HG02981 (cell line): ENCODE measurements at regions not wholly inside any gene's neighbourhood (a gene's known extent, or its start where the extent isn't known, plus 50 kb on each side); places are given as distances from the start of the nearest gene placed in this dataset.

Experiments
- ATAC-seq: cut with Tn5 transposase; IDR thresholded peaks from one replicate; pipeline ENCODE4 v1.9.1; 2021; ENCODE audit warnings: mild to moderate bottlenecking, moderate library complexity; ENCODE audit not compliant: unreplicated experiment

- ATAC-seq, result no peak
Observed at GRCh38 chr4:58711039-58711438, 1600.9 kb upstream of the IGFBP7 start.

GRCh38 chr4:58688568-58688967, 1578.4 kb upstream of the IGFBP7 start:
- no peak for ATAC-seq

GRCh38 chr4:58679886-58680285, 1569.7 kb upstream of the IGFBP7 start:
- ATAC-seq, result no peak

GRCh38 chr4:58679051-58679450, 1568.9 kb upstream of the IGFBP7 start:
- no peak for ATAC-seq

- no peak for ATAC-seq
Observed at GRCh38 chr4:58669783-58670182, 1559.6 kb upstream of the IGFBP7 start.

- no peak for ATAC-seq
Observed at GRCh38 chr4:58665649-58666048, 1555.5 kb upstream of the IGFBP7 start.

GRCh38 chr4:58658701-58659100, 1548.5 kb upstream of the IGFBP7 start:
- no peak for ATAC-seq

GRCh38 chr4:58653251-58653650, 1543.1 kb upstream of the IGFBP7 start:
- ATAC-seq, result no peak

GRCh38 chr4:58649226-58649625, 1539.0 kb upstream of the IGFBP7 start:
- ATAC-seq, result no peak

- no peak for ATAC-seq
Observed at GRCh38 chr4:58646126-58646525, 1535.9 kb upstream of the IGFBP7 start.

- no peak for ATAC-seq
Observed at GRCh38 chr4:58644549-58644948, 1534.4 kb upstream of the IGFBP7 start.

GRCh38 chr4:58636381-58636780, 1526.2 kb upstream of the IGFBP7 start:
- no peak for ATAC-seq

GRCh38 chr4:58617226-58617625, 1507.0 kb upstream of the IGFBP7 start:
- no peak for ATAC-seq

GRCh38 chr4:58611012-58611411, 1500.8 kb upstream of the IGFBP7 start:
- no peak for ATAC-seq

- no peak for ATAC-seq
Observed at GRCh38 chr4:58606303-58606702, 1496.1 kb upstream of the IGFBP7 start.

GRCh38 chr4:58603951-58604350, 1493.8 kb upstream of the IGFBP7 start:
- no peak for ATAC-seq

- ATAC-seq, result no peak
Observed at GRCh38 chr4:58602731-58603359, 1492.7 kb upstream of the IGFBP7 start.

GRCh38 chr4:58602022-58602421, 1491.8 kb upstream of the IGFBP7 start:
- peak; percentile 69 for ATAC-seq

GRCh38 chr4:58600290-58600689, 1490.1 kb upstream of the IGFBP7 start:
- no peak for ATAC-seq

- ATAC-seq, result peak; percentile 69
Observed at GRCh38 chr4:58590722-58591121, 1480.5 kb upstream of the IGFBP7 start.

- no peak for ATAC-seq
Observed at GRCh38 chr4:58587856-58588255, 1477.7 kb upstream of the IGFBP7 start.

GRCh38 chr4:58566260-58566659, 1456.1 kb upstream of the IGFBP7 start:
- ATAC-seq, result no peak
